HG03354 (cell line): ENCODE measurements at regions not wholly inside any gene's neighbourhood (a gene's known extent, or its start where the extent isn't known, plus 50 kb on each side); places are given as distances from the start of the nearest gene placed in this dataset.
A peak's percentile ranks its signal among the peaks of the same experiment; 100 is the strongest.
"Not testable (repeated sequence)": the region's sequence is repeated elsewhere in the genome, so short reads cannot be mapped to it uniquely, and the experiment has no call there.

ENCODE experiments used
- ATAC-seq: cut with Tn5 transposase; IDR thresholded peaks from one replicate; pipeline ENCODE4 v1.9.1; 2021; ENCODE audit warnings: mild to moderate bottlenecking; ENCODE audit not compliant: unreplicated experiment, poor library complexity, severe bottlenecking

GRCh38 chr1:70490153-70490552, 79.1 kb downstream of the CTH start:
- ATAC-seq = no peak

- no peak for ATAC-seq
These were observed 84.3 kb downstream of the CTH start for GRCh38 chr1:70495370-70495769.

- no peak for ATAC-seq
These were observed 85.1 kb downstream of the CTH start for GRCh38 chr1:70496181-70496580.

GRCh38 chr1:70497152-70497551, 86.1 kb downstream of the CTH start:
- ATAC-seq = no peak

- ATAC-seq = no peak
These were observed 87.6 kb downstream of the CTH start for GRCh38 chr1:70498666-70499065.

- ATAC-seq = no peak
These were observed 88.6 kb downstream of the CTH start for GRCh38 chr1:70499695-70500094.

- ATAC-seq = no peak
These were observed 92.3 kb downstream of the CTH start for GRCh38 chr1:70503358-70503757.

GRCh38 chr1:70504176-70504820, 93.2 kb downstream of the CTH start:
- ATAC-seq = peak; percentile 93

GRCh38 chr1:70504821-70505193, 93.7 kb downstream of the CTH start:
- ATAC-seq = peak; percentile 27

- ATAC-seq = not testable (repeated sequence)
These were observed 96.9 kb downstream of the CTH start for GRCh38 chr1:70507991-70508390.

GRCh38 chr1:70509996-70510876, 99.2 kb downstream of the CTH start:
- ATAC-seq = peak; percentile 95

GRCh38 chr1:70517444-70517843, 106.4 kb downstream of the CTH start:
- peak; percentile 47 for ATAC-seq

GRCh38 chr1:70518106-70518505, 107.0 kb downstream of the CTH start:
- no peak for ATAC-seq

- peak; percentile 83 for ATAC-seq
These were observed 117.7 kb downstream of the CTH start for GRCh38 chr1:70528590-70529333.

GRCh38 chr1:70536708-70537366, 125.8 kb downstream of the CTH start:
- no peak for ATAC-seq

GRCh38 chr1:70537788-70538187, 126.7 kb downstream of the CTH start:
- no peak for ATAC-seq

GRCh38 chr1:70542030-70542429, 131.0 kb downstream of the CTH start:
- ATAC-seq = no peak

- ATAC-seq = no peak
These were observed 131.8 kb downstream of the CTH start for GRCh38 chr1:70542856-70543255.

GRCh38 chr1:70546726-70547125, 135.7 kb downstream of the CTH start:
- ATAC-seq = no peak
